Stimulated activated naive B cell treated with anti-CD40 and anti-IgM and Interleukin-4, amounts not matched to agents 10 μg/mL and 1 μg/mL and 100 μg/mL, for 72 hours (primary cell): ENCODE measurements at regions not wholly inside any gene's neighbourhood (a gene's known extent, or its start where the extent isn't known, plus 50 kb on each side); places are given as distances from the start of the nearest gene placed in this dataset.
"Not testable (repeated sequence)": the region's sequence is repeated elsewhere in the genome, so short reads cannot be mapped to it uniquely, and the experiment has no call there.

Source experiments
- ATAC-seq, 2 donors: fragments of 150-1000 bp; cut with Tn5 transposase; replicated peaks; 2 replicates each; pipeline ENCODE4 v1.10.0; 2021; ENCODE audit warnings: moderate library complexity in 1 of 2
- DNase-seq: peaks from one replicate; pipeline ENCODE4 v3.0.0; 2021
- H3K27ac Mint-ChIP-seq: one replicate; pipeline ENCODE4 v1.8.0; 2022; ENCODE audit warnings: mild to moderate bottlenecking, mixed read lengths
- H3K27me3 Mint-ChIP-seq, 2 donors: one replicate each; pipeline ENCODE4 v1.8.0; 2022; ENCODE audit warnings: mixed read lengths in 2 of 2
- H3K36me3 Mint-ChIP-seq, 2 donors: one replicate each; pipeline ENCODE4 v1.8.0; 2022; ENCODE audit warnings: mixed read lengths in 2 of 2, mild to moderate bottlenecking in 1 of 2
- H3K4me1 Mint-ChIP-seq, 2 donors: one replicate each; pipeline ENCODE4 v1.8.0; 2022; ENCODE audit warnings: mixed read lengths in 2 of 2, mild to moderate bottlenecking in 1 of 2
- H3K4me3 Mint-ChIP-seq, 2 donors: one replicate each; pipeline ENCODE4 v1.8.0; 2022; ENCODE audit warnings: mild to moderate bottlenecking in 2 of 2, mixed read lengths in 2 of 2, moderate library complexity in 1 of 2
- H3K9me3 Mint-ChIP-seq, 2 donors: one replicate each; pipeline ENCODE4 v1.8.0; 2022; ENCODE audit warnings: mixed read lengths in 2 of 2, mild to moderate bottlenecking in 1 of 2

DNA sequence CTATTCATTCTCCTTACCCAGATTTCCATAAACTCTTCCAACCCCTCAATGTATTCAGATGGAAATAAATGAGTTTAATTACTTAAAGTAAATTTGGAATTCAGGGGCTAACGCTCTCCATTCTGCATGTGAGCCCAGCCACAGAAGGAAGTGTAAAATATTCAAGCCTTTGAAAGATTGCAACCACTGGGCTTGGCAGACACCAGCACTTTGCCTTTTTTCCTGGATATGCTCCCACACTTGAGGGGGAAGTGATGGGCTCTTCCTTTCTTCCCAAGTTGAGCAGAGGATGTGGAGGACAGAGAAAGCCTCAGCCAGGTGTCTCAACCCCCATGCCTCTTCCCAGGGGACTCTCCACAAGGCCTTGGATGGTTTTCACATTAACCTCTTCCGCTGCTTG lies 825.1 kb upstream of the EEF2KMT start:
- ATAC-seq (no peak), DNase-seq (no peak)
- H3K36me3 Mint-ChIP-seq: no peaks in the 10 kb centered on the region
- H3K27me3 Mint-ChIP-seq: peaks cover 0 to 3% of the 10 kb centered on the region in 2 donors
- peaks cover 8 to 9% of the 10 kb centered on the region in 2 donors for H3K9me3 Mint-ChIP-seq
- no peak overlapping the region for H3K4me3 Mint-ChIP-seq
- peaks cover 0 to 2% of the 10 kb centered on the region in 2 donors for H3K4me1 Mint-ChIP-seq
- H3K27ac Mint-ChIP-seq: no peak overlapping the region

GRCh38 chr16:5918567-5919130 lies 821.1 kb upstream of the EEF2KMT start:
- no peak for DNase-seq
- Mint-ChIP-seq H3K27me3 (peaks cover 0 to 5% of the 10 kb centered on the region in 2 donors), H3K36me3 (no peaks in the 10 kb centered on the region), H3K4me1 (peaks cover 0 to 2% of the 10 kb centered on the region in 2 donors), H3K9me3 (peaks cover 9% of the 10 kb centered on the region in 2 donors), H3K27ac (no peak overlapping the region), H3K4me3 (no peak overlapping the region)
- ATAC-seq: no peak

DNA sequence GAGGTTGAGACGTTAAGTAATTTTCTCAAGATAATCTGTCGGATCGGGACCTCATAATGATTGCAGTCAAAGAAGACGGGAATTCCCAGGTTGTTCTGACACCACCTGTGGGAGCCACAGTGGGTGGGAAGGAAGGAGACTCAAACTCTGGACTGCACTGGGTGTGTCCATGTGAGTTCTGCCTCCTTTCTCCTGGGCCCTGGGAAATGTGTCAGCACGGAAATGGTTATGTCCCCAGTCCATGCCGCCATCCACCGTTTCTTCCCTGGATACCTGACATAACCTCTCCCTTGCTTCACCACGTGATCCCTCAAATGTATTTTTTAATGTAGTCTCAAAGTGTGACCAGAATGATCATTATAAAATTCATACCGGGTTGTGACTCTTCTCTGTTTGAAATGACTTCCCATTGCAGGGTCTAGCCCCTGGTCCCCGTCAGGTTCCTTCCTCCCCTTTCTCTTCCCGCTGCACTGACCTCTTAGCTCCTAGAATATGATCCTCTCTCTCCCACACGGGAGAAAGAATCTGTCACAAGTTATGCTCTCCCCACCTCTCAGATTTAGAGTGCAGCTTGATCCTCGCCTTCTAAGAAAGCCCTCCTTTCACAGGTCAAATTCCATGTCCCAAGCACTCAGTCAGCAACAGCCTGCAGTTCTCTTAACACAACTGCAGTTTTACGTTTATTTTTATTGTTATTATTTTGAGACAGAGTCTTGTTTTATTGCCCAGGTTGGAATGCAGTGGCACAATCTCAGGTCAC lies 820.0 kb upstream of the EEF2KMT start:
- no peak for DNase-seq
- ATAC-seq: no peak
- Mint-ChIP-seq H3K9me3 (peaks cover 9% of the 10 kb centered on the region in 2 donors), H3K4me1 (no peaks in the 10 kb centered on the region), H3K27ac (no peak overlapping the region), H3K4me3 (no peak overlapping the region), H3K36me3 (no peaks in the 10 kb centered on the region), H3K27me3 (peaks cover 0 to 5% of the 10 kb centered on the region in 2 donors)

DNA sequence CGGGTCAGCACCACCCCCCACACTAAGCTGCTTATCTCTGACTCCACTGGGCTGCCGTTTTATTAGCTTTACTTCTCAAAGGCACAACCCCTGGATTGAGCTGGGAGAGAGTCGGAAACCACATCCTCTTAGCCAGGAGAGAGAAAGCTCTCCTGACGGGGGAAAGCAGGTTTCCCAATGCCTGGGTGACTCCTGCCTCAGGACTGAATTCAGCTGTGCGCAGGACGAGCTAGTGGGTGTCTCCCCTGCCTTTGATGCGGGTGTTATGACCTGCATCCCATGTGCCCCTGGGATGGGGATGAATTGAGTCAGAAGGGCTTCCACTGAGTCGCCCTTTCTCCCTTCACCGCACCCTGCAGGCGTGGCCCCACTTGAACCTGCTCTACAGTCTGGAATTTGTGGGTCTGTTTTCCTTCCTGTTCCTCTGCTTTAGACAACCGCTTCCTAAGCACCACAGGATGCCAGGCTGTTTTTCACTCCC lies 819.2 kb upstream of the EEF2KMT start:
- peaks cover 0 to 5% of the 10 kb centered on the region in 2 donors for H3K27me3 Mint-ChIP-seq
- no peaks in the 10 kb centered on the region for H3K4me1 Mint-ChIP-seq
- no peak for ATAC-seq
- H3K36me3 Mint-ChIP-seq: no peaks in the 10 kb centered on the region
- H3K9me3 Mint-ChIP-seq: peaks cover 9 to 12% of the 10 kb centered on the region in 2 donors
- no peak overlapping the region for H3K4me3 Mint-ChIP-seq
- no peak overlapping the region for H3K27ac Mint-ChIP-seq
- no peak for DNase-seq

DNA sequence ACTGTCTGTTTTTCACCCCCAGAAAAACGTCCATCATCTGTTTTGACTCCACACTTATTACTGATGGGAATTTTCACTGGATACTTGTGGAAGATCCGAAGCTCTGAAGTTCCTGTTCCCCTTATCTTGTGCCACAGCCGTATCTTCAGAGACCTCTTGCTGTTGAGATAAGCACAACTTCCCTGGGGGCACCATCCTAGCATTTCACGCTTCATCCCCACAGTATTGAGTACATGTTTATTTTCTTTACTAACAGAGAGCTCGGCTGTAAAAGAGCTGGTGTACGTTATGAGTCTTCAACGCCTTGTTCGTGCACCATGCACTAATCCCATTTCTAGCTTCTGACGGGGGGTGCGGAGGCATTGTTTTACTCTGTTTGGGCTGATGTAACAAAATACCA lies 813.6 kb upstream of the EEF2KMT start:
- Mint-ChIP-seq H3K27me3 (no peaks in the 10 kb centered on the region), H3K27ac (no peak overlapping the region), H3K4me3 (no peak overlapping the region), H3K4me1 (no peaks in the 10 kb centered on the region), H3K36me3 (no peaks in the 10 kb centered on the region), H3K9me3 (peaks cover 0 to 9% of the 10 kb centered on the region in 2 donors)
- no peak for DNase-seq
- ATAC-seq: no peak

DNA sequence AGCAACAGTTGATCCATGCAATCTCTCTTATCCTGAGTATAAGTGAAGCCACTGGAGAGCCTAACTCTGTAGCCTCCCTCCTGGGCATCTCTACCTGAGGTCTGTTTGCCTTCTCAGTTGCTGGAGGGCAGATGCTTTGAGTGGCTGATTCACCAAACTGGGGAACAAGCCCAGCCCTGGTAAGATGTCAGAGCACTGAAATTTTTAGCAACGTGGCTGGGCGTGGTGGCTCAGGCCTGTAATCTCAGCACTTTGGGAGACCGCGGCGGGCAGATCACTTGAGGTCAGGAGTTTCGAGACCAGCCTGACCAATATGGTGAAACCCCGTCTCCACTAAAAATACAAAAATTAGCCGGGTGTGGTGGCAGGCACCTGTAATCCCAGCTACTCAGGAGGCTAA lies 812.0 kb upstream of the EEF2KMT start:
- H3K4me1 Mint-ChIP-seq, H3K4me3 Mint-ChIP-seq, DNase-seq, ATAC-seq, H3K9me3 Mint-ChIP-seq, H3K36me3 Mint-ChIP-seq, H3K27me3 Mint-ChIP-seq, H3K27ac Mint-ChIP-seq: not testable (repeated sequence)

- DNase-seq: no peak
- peaks cover 0 to 5% of the 10 kb centered on the region in 2 donors for H3K9me3 Mint-ChIP-seq
- no peak overlapping the region for H3K4me3 Mint-ChIP-seq
- H3K27ac Mint-ChIP-seq: no peak overlapping the region
- no peaks in the 10 kb centered on the region for H3K36me3 Mint-ChIP-seq
- no peak for ATAC-seq
- no peaks in the 10 kb centered on the region for H3K27me3 Mint-ChIP-seq
- no peaks in the 10 kb centered on the region for H3K4me1 Mint-ChIP-seq
Measured at GRCh38 chr16:5907544-5907943, 809.9 kb upstream of the EEF2KMT start.

- Mint-ChIP-seq H3K4me1 (no peaks in the 10 kb centered on the region), H3K27ac (no peak overlapping the region), H3K9me3 (peaks cover 0 to 4% of the 10 kb centered on the region in 2 donors), H3K4me3 (no peak overlapping the region), H3K27me3 (no peaks in the 10 kb centered on the region), H3K36me3 (no peaks in the 10 kb centered on the region)
- DNase-seq: no peak
- ATAC-seq: no peak
Measured at GRCh38 chr16:5906351-5906750, 808.8 kb upstream of the EEF2KMT start.

- no peak overlapping the region for H3K27ac Mint-ChIP-seq
- ATAC-seq (no peak), DNase-seq (no peak)
- no peak overlapping the region for H3K4me3 Mint-ChIP-seq
- peaks cover 0 to 3% of the 10 kb centered on the region in 2 donors for H3K9me3 Mint-ChIP-seq
- H3K36me3 Mint-ChIP-seq: no peaks in the 10 kb centered on the region
- H3K4me1 Mint-ChIP-seq: no peaks in the 10 kb centered on the region
- H3K27me3 Mint-ChIP-seq: no peaks in the 10 kb centered on the region
Measured at GRCh38 chr16:5905935-5906334, 808.3 kb upstream of the EEF2KMT start.

DNA sequence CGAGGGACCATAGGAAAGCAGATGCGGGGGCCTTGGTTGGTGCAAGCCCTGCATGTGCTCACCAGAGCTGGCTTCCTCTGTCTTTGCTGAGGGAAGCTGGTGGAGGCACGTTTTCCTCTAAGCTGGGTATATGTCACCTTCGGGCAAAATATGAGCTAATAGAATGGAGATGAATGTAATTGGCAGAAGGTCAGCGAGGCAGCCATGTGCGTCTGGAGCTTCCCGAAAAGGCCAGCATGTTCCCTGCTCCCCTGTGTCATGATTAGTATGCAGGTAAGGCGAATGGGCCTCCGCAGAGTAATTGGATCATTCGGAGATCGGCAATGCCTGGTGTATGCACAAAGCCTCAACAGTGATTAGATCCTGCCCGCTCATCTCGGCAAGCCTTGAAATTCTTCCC lies 806.2 kb upstream of the EEF2KMT start:
- H3K9me3 Mint-ChIP-seq: peaks cover 9 to 12% of the 10 kb centered on the region in 2 donors
- H3K27me3 Mint-ChIP-seq: no peaks in the 10 kb centered on the region
- no peak overlapping the region for H3K4me3 Mint-ChIP-seq
- no peaks in the 10 kb centered on the region for H3K4me1 Mint-ChIP-seq
- no peak overlapping the region for H3K27ac Mint-ChIP-seq
- DNase-seq (no peak), ATAC-seq (no peak)
- H3K36me3 Mint-ChIP-seq: no peaks in the 10 kb centered on the region

DNA sequence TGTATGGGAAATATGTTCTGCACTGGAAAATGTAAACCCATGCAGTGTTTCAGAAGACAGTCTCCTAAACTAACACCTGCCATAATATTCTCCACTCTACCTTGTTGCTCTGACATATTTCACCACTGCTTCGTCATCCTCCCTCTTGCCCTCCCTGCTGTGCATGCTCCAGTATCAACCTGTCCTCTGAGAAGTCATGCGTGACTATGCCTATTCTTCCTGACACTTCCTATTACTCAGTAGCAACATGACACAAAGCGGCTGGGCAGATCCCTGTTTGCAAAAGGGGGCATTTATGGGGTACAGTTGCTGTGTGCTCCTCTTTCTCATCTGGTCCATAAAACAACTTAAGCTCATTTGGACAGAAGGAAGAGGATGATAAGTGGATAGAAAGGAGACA lies 805.6 kb upstream of the EEF2KMT start:
- no peak for DNase-seq
- Mint-ChIP-seq H3K36me3 (no peaks in the 10 kb centered on the region), H3K9me3 (peaks cover 9 to 12% of the 10 kb centered on the region in 2 donors), H3K27ac (no peak overlapping the region), H3K27me3 (no peaks in the 10 kb centered on the region), H3K4me1 (no peaks in the 10 kb centered on the region), H3K4me3 (no peak overlapping the region)
- no peak for ATAC-seq

GRCh38 chr16:5900046-5900445 lies 802.5 kb upstream of the EEF2KMT start:
- Mint-ChIP-seq H3K27me3 (no peaks in the 10 kb centered on the region), H3K36me3 (no peaks in the 10 kb centered on the region), H3K4me1 (no peaks in the 10 kb centered on the region), H3K4me3 (no peak overlapping the region), H3K9me3 (peaks cover 11 to 12% of the 10 kb centered on the region in 2 donors), H3K27ac (no peak overlapping the region)
- ATAC-seq (no peak), DNase-seq (no peak)

DNA sequence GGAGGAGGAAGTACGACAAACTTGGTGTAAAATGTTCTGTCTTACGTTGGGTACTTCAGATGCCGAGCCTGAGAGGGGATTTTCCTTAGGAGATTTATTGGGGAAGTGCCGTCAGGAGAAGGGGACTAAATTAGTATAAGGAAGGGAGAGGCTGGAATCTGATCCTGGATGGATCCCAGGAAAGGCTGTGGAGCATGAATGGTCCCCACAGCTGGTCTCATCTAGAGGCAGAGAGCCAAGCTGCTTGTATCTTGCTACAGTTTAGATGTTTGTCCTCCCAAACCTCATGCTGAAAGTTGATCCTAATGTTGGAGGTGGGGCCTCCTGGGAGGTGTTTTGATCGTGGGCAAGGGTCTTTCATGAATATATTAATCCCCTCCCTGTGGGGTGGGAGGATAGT lies 798.4 kb upstream of the EEF2KMT start:
- Mint-ChIP-seq H3K36me3 (no peaks in the 10 kb centered on the region), H3K4me3 (no peak overlapping the region), H3K9me3 (peaks cover 16% of the 10 kb centered on the region in 2 donors), H3K4me1 (no peaks in the 10 kb centered on the region), H3K27me3 (no peaks in the 10 kb centered on the region), H3K27ac (no peak overlapping the region)
- no peak for DNase-seq
- ATAC-seq: no peak

DNA sequence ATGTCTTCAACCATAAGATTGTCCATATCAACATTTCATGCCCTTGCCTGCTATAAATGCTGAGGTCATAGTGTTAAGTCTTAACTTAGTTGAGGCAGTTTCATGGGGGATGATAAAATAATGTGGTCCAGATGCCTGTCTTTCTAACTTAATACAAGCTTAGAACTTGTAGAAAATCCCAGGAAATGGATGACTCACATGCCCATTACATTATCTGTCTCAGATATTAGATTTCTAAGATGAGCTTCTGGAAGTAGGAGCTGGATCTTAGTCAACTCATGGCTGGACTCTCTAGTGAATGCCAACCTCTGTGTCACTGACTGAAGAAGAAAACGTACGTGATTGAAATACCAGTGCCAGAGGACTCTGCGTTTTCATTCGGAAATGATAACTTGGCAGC lies 797.5 kb upstream of the EEF2KMT start:
- DNase-seq (no peak), ATAC-seq (no peak)
- Mint-ChIP-seq H3K9me3 (peaks cover 11 to 13% of the 10 kb centered on the region in 2 donors), H3K27ac (no peak overlapping the region), H3K4me1 (no peaks in the 10 kb centered on the region), H3K4me3 (no peak overlapping the region), H3K36me3 (no peaks in the 10 kb centered on the region), H3K27me3 (no peaks in the 10 kb centered on the region)

GRCh38 chr16:5891296-5891695 lies 793.7 kb upstream of the EEF2KMT start:
- H3K4me1 Mint-ChIP-seq: no peaks in the 10 kb centered on the region
- H3K9me3 Mint-ChIP-seq: peaks cover 8% of the 10 kb centered on the region in 2 donors
- H3K4me3 Mint-ChIP-seq: no peak overlapping the region
- H3K36me3 Mint-ChIP-seq: no peaks in the 10 kb centered on the region
- ATAC-seq: no peak
- H3K27me3 Mint-ChIP-seq: no peaks in the 10 kb centered on the region
- no peak overlapping the region for H3K27ac Mint-ChIP-seq
- DNase-seq: no peak
